Activated CD4-positive, CD25-positive, alpha-beta regulatory T cell treated with anti-CD3 and anti-CD28 coated beads, Interleukin-2, amount 50 U/mL, for 16 hours (primary cell): ENCODE measurements at regions not wholly inside any gene's neighbourhood (a gene's known extent, or its start where the extent isn't known, plus 50 kb on each side); places are given as distances from the start of the nearest gene placed in this dataset.

Experiments
- DNase-seq: peaks from one replicate; pipeline ENCODE4 v3.0.0-alpha.2; 2020; ENCODE audit warnings: low read depth, low spot score

DNA sequence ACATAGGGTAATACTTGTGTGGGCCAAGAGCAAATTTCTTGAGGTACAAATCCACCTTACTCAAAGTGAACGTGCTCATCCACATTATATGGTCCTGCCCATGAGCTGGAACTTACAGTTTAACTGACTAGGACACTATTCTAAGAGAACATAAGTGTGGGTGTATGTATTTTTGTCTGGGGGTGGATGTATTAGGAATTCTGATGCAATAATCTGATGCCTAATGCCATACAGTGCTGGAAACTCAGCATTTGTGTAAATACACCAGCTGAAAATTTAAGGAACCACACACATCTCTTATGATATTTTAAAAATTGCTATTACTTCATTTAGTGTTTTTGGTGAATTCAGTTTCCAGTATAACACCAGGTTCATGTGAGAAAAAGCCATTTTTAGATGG lies 1350.7 kb downstream of the ZPLD1 start:
- DNase-seq: no peak

DNA sequence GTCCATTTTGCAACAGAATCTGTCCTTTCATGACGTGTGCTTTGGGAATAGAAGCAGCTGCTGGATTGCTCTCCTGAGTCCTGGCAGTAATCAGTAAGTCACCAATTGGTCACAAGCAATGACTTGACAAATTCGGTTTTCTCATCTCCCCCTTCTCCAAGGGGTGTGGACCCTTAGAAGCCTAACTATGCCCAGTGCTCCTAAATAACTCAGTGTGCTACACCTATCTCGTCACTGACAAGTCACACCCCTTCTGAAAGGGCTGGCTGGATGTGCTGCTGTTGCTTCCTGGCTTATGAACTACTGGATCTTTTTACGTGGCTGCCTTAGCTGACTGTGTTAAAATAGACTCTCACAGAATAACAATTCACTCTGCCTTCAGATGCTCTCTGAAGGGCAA lies 1351.5 kb downstream of the ZPLD1 start:
- DNase-seq: no peak

DNA sequence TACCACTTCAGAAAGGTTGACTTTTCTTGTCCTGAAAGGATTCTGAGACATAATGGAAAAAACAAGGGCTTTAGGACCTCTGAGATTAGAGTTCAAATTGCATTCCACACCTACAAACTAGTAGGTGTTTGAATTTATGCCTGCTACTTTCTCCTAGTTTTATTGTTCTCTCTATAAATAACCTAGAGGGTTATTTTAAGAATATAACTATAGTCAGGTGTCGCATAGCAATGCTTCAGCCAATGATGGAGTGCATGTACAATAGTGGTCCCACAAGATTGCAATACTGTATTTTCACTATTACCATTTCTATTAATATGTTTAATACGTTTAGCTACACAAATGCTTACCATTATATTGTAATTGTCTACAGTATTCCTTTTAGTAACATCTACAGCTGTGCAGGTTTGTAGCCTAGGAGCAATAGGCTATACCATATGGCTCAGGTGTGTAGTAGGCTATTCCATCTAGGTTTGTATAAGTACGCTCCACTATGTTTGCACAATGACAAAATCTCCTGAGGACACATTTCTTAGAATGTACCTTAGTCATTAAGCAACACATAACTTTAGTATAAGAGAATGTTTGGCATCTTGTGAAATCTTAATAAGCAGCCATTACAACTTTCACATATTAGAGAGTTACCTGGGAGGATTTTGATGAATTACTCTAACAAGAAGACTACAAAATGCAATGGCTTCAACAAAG lies 1352.5 kb downstream of the ZPLD1 start:
- no peak for DNase-seq

DNA sequence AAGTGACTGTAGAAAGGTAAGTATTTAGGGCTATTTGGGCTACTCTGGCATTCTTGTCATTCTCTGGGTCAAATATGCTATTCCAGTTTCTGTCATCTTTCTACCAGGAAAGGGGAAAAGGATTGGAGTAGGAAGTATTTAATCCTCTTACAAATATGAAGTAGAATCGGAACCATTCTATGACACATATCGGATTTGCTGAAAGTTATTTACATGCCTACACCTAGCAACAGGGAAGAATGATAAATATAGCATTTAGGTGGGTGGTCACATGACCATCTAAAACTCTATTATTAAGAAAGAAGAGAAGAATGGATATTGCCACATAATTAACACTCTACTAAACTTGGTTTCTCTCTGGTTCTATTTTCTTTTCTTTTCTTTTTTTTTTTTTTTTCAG lies 1353.1 kb downstream of the ZPLD1 start:
- DNase-seq: no peak

DNA sequence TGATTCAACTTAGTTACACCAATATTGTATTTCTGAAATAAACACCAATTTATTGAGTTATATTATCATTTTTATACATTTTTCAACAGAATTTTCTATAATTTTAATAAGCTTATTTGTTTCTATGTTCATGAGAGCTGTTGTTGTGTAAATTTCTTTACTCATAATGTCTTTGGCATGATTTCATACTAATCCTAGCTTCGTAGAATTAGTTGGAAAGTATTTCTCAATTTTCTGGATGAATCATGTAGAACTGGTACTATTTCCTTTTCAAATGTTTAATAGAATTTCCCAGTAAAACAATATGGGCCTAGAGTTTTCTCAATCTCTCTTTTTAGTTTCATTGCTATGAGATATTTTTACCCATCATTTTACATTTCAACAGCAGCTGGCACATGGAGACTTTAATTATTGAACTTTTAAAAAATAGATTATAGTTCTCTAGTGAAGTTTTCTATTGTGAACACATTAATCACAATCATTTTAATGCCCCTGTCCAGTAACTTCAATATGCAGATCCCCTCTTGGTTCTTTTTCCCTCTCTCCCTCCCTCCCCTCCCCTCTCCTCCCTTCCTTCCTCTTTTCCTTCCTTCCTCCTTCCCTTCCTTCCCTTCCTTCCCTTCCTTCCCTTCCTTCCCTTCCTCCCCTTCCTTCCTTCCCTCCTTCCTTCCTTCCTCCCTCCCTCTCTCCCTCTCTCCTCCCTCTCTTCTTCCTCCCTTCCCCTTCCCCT lies 1357.1 kb downstream of the ZPLD1 start:
- DNase-seq: no peak

DNA sequence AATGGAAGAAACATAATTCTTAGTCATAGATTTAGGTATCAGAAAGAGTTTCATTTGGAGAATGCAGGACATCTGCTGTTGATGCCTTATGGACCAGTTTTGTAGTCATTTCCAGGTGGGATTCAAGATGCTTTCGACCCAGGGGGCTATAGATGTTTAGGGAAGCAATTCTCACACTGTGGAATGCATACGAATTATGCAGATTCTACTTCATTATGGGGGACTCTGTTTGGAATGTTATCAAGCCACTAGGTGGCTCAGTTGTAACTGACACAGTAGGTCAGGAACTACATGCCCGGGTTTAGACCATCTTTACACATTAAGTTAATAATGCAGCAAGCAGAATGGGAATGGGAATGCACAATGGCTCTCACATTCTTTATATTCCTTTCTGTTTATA lies 1359.8 kb downstream of the ZPLD1 start:
- DNase-seq: no peak

DNA sequence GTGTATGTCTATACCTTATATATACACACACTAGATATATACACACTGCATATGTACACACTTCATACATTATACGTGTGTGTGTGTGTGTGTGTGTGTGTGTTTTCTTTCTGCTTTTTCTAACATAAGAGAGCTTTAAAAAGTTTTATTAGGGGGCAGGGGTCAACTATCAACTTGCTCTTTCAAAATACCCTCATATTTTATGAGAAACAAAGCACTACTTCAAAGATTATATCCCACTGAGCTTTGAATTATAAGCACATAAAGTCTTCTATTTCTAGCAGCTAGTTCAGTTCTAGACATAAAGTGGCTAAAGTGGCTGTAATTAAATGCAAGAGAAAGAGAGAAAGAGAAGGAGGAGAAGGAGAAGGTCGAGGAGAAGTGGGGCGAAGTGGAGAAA lies 1361.3 kb downstream of the ZPLD1 start:
- DNase-seq: no peak

DNA sequence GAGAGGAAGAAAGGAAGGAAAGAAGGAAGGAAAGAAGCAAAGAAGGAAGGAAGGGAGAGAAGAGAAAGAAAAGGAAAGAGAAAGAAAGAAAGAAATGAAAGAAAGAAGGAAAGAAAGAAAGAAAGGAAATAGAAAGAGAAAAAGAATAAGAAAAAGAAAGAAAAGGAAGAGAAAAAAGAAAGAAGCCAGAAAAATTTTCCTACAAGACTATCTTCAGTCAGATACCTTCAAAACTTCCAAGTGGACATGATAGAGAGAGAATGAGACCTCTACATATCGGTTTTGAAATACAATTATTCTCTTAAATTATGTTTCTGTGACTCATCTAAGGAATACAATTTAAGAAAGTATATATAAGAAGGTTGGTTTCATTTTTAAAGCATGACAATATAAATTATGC lies 1369.0 kb downstream of the ZPLD1 start:
- DNase-seq: no peak

DNA sequence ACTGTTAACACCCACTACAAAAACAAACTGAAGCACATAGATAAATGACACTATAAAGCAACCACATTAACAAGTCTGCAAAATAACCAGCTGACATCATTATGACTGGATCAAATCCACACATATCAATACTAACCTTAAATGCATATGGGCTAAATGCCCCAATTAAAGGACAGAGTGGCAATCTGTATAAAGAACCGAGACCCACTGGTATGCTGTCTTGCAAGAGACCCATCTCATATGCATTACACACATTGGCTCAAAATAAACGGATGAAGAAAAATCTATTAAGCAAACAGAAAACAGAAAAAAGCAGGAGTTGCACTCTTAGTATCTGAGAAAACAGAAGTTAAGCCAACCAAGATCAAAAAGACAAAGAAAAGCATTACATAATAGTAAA lies 1375.4 kb downstream of the ZPLD1 start:
- DNase-seq: no peak

DNA sequence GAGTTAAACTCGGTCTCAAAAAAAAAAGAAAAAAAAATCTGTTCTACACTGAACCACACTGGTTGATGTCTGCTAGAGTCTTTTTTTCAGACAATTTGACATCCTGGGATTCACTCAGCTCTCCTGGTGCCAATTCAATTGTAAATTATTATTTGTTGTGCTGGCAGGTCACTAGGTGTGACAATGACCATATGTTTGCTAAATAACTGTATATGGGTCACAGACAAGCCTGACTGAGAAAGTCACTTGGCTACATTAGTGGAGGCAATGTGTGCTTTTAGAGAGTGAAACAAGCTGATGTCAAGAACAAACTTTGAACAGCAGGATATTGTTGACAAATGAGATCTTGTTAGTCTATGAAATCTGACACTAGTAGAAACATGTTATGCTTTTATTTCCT lies 1379.1 kb downstream of the ZPLD1 start:
- no peak for DNase-seq

DNA sequence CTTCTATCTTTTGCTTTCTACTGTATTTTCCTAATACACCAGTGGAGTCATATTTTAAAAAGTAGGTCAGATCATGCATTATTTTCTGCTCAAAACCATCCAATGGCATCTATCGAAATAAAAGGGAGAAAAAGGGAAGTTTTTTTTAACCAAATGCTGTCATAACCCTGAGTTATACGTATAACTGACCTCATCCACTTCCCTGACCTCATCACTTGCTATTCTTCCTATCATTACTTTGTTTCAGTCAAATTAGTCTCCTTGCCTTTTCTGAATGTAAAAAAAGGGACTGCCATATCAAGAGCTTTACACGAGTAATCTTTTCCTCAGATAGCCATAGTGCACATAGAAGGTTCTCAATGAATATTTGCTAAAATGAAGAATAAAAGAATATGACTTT lies 1383.6 kb downstream of the ZPLD1 start:
- no peak for DNase-seq

DNA sequence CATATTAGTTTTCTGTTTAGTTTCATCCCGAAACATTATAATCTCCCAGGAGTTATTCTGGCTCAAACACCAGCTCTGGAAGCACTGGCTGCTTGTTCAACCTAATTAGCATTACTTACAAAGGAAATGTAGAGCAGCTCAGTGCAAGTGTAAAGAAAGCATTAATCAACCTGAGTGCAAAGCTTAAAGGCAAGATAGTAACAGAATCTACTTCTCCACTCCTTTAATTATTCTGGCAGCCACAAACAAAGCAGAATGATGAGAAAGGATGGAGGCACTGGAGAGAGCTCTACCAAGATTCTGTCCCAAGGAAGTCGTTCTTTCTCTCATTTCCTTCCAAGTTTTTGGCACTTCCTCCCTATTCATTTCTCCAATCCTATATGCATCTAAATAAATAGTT lies 1384.0 kb downstream of the ZPLD1 start:
- DNase-seq: no peak

DNA sequence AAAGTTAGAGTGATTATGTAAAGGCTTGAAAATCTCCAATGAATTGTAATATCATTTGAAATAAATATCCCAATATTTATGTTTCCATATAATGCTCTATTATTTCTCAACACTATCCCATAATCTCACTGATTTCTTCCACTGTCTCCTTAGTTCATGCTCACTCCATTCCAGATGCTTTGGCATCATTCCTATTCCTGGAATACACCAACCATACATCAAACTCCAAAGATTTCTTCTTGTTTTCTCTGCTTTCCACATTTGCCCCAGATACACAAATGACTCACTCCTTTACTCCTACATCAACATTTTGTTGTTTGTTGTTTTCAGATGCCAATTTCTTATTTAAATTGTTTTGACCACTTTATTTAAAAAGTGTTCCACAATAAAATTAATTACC lies 1390.8 kb downstream of the ZPLD1 start:
- DNase-seq: no peak

DNA sequence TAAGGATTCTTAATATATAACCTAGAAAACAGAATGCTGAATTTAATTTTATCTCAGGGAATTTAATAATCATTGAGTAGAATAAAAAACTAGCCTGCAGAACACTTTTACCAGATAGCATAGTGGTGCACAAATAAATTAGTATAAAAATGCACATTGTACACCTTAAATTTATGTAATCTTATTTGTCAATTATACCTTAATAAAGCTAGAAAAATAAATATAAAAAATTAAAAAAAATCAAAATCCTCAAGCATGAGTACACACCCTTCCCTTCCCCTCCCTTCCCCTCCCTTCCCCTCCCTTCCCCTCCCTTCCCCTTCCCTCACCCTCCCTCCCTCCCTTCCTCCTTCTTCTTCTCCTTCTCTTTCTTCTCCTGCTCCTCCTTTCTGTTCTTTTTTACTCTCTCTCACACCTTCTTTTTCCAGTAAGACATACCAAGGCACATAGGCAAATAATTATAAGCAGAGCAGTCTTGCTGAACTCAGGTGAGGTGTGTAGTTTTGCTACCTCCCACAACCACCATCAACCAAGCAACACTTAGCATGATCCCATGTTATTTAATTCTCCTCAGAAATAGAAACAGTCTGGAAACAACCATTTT lies 1395.0 kb downstream of the ZPLD1 start:
- no peak for DNase-seq

DNA sequence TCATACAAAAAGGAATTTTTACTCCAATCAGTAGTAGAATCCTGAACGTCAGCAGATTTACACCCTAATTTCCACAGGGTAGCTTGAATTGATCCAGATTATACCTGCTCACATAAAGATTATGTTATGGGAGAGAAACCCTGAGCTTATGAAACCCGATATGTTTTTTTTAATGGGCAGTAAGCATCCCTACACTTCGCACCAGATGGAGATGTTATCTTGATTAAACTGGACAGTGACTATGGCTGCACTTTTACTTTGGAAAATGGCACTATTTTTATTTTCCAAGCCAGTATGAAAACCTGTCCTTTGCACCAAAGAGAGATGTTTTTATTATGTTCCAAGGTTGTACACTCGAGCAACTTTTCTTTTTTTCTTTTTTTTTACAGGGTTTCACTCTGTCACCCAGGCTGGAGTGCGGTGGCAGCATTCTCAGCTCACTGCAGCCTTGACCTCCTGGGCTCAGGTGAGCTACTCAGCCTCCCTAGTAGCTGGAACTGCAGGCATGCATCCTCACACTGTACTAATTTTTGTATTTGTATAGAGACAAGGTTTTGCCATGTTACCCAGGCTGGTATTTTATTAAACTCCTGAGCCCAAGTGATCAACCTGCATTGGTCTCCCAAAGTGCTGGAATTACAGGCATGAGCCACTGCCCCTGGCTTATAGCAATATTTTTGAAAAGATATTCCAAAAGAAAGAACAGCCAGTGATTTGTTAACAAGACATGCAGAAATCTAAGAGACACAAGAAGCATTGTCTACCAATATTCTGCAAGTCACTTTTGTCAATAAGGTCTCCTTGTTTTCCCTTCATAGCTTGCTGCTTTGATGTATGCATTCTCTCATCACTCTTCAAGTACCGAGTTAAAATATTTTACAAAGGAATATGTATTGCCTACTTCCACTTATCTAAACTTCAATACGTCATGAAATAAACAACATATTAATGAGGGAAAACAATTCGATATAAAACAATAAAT lies 1412.6 kb downstream of the ZPLD1 start:
- DNase-seq: no peak

DNA sequence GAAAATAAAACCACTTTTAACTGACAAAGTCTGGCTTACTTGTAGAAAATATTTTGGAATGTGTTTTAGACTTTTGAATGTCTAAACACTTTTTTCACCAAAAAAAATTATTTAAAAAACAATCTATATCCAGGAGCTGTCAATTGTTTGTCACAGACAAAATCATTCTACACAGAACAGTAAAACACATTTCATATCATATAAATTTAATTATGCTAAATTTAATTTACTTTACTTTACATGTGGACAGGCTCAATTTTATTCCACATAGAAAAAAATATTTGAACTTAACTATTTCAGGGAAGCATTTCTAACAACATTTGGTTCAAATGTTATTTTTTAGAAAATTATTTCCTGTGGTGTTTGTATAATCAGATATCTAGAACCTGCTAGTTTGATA lies 1417.0 kb downstream of the ZPLD1 start:
- no peak for DNase-seq

DNA sequence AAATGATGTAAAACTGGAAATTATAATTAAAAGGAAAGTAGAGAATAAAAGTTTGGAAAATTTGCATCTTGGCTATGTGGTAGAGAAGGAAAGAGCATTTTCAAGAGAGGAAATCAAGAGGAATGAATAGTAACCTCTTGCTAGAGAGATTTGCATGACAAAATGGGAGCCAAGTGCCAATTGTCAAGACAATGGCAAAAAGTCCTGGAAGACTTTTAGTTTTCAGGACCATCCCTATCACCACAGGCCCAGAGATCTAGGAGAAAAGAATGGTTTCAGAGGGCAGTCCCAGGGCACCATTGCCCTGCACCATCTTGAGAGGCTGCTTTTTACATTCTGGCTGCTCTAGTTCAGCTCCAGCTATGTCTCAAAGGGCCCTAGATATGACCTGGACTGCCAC lies 1427.6 kb downstream of the ZPLD1 start:
- no peak for DNase-seq

DNA sequence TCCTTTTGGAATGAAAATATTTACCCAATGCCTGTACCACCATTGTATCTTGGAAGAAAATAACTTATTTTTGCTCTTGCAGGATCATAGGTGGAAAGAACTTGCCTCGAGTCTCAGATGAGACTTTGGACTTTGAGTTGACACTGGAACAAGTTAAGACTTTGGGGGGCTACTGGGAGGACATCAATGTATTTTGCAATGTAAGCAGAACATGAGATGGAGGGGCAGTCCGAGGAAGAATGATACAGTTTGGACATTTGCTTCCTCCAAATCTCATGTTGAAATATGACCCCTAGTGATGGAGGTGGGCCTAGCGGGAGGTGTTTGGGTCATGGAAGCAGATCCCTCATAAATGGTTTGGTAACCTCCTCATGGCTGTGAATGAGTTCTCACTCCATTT lies 1428.6 kb downstream of the ZPLD1 start:
- DNase-seq: no peak

DNA sequence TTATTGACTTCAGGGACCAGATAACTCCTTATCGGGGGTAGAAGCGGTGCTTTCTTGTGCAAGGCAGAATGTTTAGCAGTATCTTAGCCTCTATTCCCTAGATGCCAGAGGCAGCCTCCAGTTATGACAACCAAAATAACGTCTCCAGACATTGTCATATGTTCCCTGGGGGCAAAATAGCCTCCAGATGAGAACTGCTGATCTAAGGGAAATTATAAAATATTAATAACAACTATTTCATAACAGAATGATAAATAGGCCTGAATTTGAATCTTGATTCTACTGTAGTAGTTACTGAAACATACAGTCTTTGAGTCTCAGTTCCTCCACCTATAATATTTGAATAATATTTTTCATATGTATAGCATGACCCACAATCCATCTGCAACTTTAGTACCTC lies 1431.3 kb downstream of the ZPLD1 start:
- no peak for DNase-seq

DNA sequence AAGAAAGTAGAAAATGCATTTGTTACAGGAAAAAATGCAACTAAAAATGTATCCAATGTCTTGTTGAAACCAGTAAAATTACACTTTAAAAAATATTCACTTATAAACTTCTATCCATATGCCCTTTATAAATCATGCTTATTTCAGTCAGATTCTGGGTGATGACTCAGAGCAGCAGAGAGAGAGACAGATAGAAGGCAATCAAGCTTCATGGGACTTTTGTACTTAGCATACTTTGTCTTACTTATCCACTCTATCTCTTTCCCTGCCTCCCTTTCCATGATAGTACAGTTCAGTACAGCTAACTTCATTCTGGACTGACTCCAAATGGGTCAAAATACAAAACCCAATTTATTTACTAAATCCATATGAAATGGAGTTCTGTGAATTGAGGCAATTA lies 1438.2 kb downstream of the ZPLD1 start:
- DNase-seq: no peak

DNA sequence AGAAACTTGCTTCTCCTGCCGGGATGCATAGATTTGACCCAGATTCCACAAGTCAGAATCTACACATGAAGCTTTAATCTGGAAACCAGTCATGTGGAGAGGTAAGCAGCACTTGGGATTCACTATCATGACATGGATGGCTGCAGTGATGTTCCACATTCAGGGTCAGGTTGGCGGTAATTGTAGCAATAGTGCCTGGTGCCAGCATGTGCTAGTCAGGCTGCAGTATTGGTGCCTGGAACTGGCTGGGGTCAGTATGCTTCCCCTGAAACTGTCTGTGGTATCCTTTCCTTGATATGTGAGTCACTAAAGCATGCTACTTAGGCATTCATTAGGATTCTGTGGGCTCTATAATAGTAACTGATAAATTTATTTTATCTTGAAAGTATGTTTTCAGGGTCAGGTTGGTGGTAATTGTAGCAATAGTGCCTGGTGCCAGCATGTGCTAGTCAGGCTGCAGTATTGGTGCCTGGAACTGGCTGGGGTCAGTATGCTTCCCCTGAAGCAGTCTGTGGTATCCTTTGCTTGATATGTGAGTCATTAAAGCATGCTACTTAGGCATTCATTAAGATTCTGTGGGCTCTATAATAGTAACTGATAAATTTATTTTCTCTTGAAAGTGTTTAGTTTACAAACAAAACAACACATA lies 1439.2 kb downstream of the ZPLD1 start:
- DNase-seq: no peak
